ENCODE measurements at regions not wholly inside any gene's neighbourhood (a gene's known extent, or its start where the extent isn't known, plus 50 kb on each side); places are given as distances from the start of the nearest gene placed in this dataset.
A peak's percentile ranks its signal among the peaks of the same experiment; 100 is the strongest.

DNA sequence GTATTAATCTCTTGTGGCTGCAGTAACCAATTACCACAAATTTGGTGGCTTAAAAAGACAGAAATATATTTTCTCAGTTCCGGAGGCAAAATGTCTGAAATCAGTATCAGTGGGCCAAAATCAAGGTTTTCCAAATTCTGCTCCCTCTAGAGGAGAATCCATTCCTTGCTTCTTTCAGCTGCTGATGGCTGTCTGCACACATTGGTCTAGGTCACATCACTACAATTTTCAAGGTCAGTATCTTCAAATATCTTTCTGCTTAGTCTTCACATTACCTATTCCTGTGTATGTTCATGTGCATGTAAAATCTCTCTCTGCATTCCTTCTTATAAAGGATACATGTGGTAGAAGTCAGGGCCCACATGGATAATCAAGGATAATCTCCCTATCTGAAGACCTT lies 999.4 kb downstream of the KCNT2 start:
- Histone ChIP-seq H3K4me3 (ENCODE audit: low read depth, low read length, poor library complexity, severe bottlenecking) (no peak overlapping the region), H3K27me3 (ENCODE audit: insufficient read depth, low read length) (no peaks in the 10 kb centered on the region), H3K27ac (ENCODE audit: low read depth, low read length, poor library complexity, severe bottlenecking) (no peak overlapping the region), H4K20me1 (ENCODE audit: insufficient read depth, low read length) (no peaks in the 10 kb centered on the region), H3K79me2 (ENCODE audit: insufficient read depth, low read length) (no peaks in the 10 kb centered on the region), H3K4me2 (ENCODE audit: low read length) (no peak overlapping the region), H3K9ac (ENCODE audit: low read length) (no peak overlapping the region), H3K9me2 (ENCODE audit: low read depth, low read length) (no peaks in the 10 kb centered on the region), H3K9me3 (ENCODE audit: low read length) (no peaks in the 10 kb centered on the region), H2AFZ (ENCODE audit: low read length) (no peak overlapping the region), H3F3A (ENCODE audit: insufficient read depth, low read length) (no peaks in the 10 kb centered on the region), H3K4me1 (ENCODE audit: insufficient read depth, low read length, severe bottlenecking) (no peaks in the 10 kb centered on the region), H3K36me3 (ENCODE audit: insufficient read depth, low read length) (no peaks in the 10 kb centered on the region)
- TF ChIP-seq, protein P1, sequence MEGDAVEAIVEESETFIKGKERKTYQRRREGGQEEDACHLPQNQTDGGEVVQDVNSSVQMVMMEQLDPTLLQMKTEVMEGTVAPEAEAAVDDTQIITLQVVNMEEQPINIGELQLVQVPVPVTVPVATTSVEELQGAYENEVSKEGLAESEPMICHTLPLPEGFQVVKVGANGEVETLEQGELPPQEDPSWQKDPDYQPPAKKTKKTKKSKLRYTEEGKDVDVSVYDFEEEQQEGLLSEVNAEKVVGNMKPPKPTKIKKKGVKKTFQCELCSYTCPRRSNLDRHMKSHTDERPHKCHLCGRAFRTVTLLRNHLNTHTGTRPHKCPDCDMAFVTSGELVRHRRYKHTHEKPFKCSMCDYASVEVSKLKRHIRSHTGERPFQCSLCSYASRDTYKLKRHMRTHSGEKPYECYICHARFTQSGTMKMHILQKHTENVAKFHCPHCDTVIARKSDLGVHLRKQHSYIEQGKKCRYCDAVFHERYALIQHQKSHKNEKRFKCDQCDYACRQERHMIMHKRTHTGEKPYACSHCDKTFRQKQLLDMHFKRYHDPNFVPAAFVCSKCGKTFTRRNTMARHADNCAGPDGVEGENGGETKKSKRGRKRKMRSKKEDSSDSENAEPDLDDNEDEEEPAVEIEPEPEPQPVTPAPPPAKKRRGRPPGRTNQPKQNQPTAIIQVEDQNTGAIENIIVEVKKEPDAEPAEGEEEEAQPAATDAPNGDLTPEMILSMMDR (IDR thresholded peaks at IDR 0.05; ENCODE audit: low read length): peak; percentile 10; the same call in 1 of the 2 replicates
- no peak for TF ChIP-seq EZH2 (IDR thresholded peaks at IDR 0.05; ENCODE audit: borderline replicate concordance, low read length)

DNA sequence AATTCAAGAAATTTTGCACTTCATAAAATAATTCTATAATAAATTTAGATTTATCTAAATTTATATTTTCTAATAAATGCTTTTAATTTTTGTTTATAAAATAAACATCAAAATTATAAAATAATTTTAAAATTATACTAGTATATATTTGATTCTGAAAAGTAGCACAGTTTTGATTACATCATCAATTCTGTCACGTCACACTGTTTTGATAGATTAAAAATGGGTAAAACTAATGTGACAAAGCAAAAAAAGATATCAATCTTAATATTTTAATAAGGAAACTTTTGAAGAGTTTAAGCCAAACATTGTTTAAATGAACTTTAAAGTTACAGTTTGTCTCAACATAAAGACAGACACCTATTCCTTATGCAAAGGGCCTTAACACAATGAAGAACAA lies 1001.8 kb downstream of the KCNT2 start:
- Histone ChIP-seq H3K9ac (ENCODE audit: low read length) (no peak overlapping the region), H3K79me2 (ENCODE audit: insufficient read depth, low read length) (no peaks in the 10 kb centered on the region), H3K9me2 (ENCODE audit: low read depth, low read length) (no peaks in the 10 kb centered on the region), H4K20me1 (ENCODE audit: insufficient read depth, low read length) (no peaks in the 10 kb centered on the region), H3K4me2 (ENCODE audit: low read length) (no peak overlapping the region), H3K27ac (ENCODE audit: low read depth, low read length, poor library complexity, severe bottlenecking) (no peak overlapping the region), H3K4me1 (ENCODE audit: insufficient read depth, low read length, severe bottlenecking) (no peaks in the 10 kb centered on the region), H2AFZ (ENCODE audit: low read length) (no peak overlapping the region), H3K4me3 (ENCODE audit: low read depth, low read length, poor library complexity, severe bottlenecking) (no peak overlapping the region), H3K27me3 (ENCODE audit: insufficient read depth, low read length) (no peaks in the 10 kb centered on the region), H3F3A (ENCODE audit: insufficient read depth, low read length) (no peaks in the 10 kb centered on the region), H3K36me3 (ENCODE audit: insufficient read depth, low read length) (no peaks in the 10 kb centered on the region), H3K9me3 (ENCODE audit: low read length) (no peaks in the 10 kb centered on the region)
- TF ChIP-seq EZH2 (IDR thresholded peaks at IDR 0.05; ENCODE audit: borderline replicate concordance, low read length): no peak
- TF ChIP-seq, protein P1 (IDR thresholded peaks at IDR 0.05; ENCODE audit: low read length): no peak

DNA sequence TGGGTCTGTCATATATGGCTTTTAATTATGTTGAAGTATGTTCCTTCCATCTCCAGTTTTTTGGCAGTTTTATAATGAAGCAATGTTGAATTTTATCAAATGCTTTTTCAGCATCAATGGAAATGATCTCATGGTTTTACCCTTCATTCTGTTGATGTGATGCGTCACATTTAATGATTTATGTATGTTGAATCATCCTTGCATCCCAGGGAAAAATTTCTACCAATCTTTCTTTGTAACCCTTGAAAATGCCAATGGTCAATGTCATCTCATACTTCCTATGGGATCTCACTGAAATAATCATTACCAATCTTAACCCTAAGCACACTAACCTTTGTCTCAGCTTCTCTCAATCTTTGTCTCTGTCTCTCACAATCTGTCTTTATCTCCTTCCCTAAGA lies 1004.0 kb downstream of the KCNT2 start:
- H3K9me3 ChIP-seq (ENCODE audit: low read length): no peaks in the 10 kb centered on the region
- no peak overlapping the region for H3K9ac ChIP-seq (ENCODE audit: low read length)
- no peaks in the 10 kb centered on the region for H3F3A ChIP-seq (ENCODE audit: insufficient read depth, low read length)
- no peaks in the 10 kb centered on the region for H4K20me1 ChIP-seq (ENCODE audit: insufficient read depth, low read length)
- H3K27ac ChIP-seq (ENCODE audit: low read depth, low read length, poor library complexity, severe bottlenecking): no peak overlapping the region
- no peak overlapping the region for H3K4me3 ChIP-seq (ENCODE audit: low read depth, low read length, poor library complexity, severe bottlenecking)
- H3K4me2 ChIP-seq (ENCODE audit: low read length): no peak overlapping the region
- H3K27me3 ChIP-seq (ENCODE audit: insufficient read depth, low read length): no peaks in the 10 kb centered on the region
- H3K4me1 ChIP-seq (ENCODE audit: insufficient read depth, low read length, severe bottlenecking): no peaks in the 10 kb centered on the region
- TF ChIP-seq, protein P1 (IDR thresholded peaks at IDR 0.05; ENCODE audit: low read length): no peak
- TF ChIP-seq EZH2 (IDR thresholded peaks at IDR 0.05; ENCODE audit: borderline replicate concordance, low read length): no peak
- no peaks in the 10 kb centered on the region for H3K79me2 ChIP-seq (ENCODE audit: insufficient read depth, low read length)
- no peak overlapping the region for H2AFZ ChIP-seq (ENCODE audit: low read length)
- no peaks in the 10 kb centered on the region for H3K9me2 ChIP-seq (ENCODE audit: low read depth, low read length)
- H3K36me3 ChIP-seq (ENCODE audit: insufficient read depth, low read length): no peaks in the 10 kb centered on the region
